ENCODE measurements at regions not wholly inside any gene's neighbourhood (a gene's known extent, or its start where the extent isn't known, plus 50 kb on each side); places are given as distances from the start of the nearest gene placed in this dataset.

DNA sequence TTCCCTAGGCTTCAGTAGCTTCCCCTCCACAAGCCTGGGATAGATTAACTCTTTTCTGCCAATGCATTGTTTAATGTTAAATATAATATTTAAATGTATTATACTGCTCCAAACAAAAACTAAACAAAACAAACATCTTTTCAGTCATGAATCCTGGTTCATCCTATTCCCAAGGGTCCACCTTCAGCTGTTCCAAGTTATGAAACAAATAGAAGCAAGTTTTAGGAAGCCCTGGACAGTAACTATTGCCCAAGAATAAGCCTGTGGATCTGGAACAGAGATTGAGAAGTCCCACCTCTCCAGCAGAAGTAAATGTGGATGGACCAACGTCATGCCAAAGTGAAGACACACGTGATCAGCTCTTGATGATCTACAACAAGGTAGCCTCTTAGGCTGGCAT lies 408.1 kb downstream of the SETD4 start (continued):
- TF ChIP-seq ESRRA (IDR thresholded peaks at IDR 0.05; ENCODE audit: borderline replicate concordance, low read length) (no peak), MYC (IDR thresholded peaks at IDR 0.05; ENCODE audit: borderline replicate concordance, low read length) (no peak), SMC3 (IDR thresholded peaks at IDR 0.05) (no peak), FOXS1 (CRISPR knock-in tag; IDR thresholded peaks at IDR 0.05) (no peak), FOSB (CRISPR knock-in tag; IDR thresholded peaks at IDR 0.05) (no peak)
- TF ChIP-seq, protein P1, sequence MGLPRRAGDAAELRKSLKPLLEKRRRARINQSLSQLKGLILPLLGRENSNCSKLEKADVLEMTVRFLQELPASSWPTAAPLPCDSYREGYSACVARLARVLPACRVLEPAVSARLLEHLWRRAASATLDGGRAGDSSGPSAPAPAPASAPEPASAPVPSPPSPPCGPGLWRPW (IDR thresholded peaks at IDR 0.05): no peak

DNA sequence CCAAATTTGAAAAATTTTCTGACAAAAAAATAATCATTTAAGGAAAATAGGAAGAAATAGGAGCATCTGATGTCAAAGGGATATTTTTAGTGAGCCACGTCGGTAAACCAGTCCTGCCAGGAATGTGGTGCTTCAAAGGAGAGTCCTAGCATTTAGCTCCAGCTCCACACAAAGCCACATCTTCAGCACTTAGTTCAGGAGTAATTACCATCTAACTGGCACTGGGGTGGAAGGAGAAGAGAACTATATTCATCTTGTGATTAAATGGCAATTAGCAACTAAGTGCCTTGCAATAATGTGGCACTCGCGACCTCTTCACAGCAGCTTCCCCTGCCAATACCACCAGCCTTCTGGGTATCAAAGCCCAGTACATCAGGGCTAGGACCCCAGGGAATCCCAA lies 409.1 kb downstream of the SETD4 start:
- H3K27ac ChIP-seq: no peak overlapping the region
- no peaks in the 10 kb centered on the region for H3K9me3 ChIP-seq
- no peak overlapping the region for H3K4me3 ChIP-seq
- POLR2A ChIA-PET: no interaction called here
- H3K4me1 ChIP-seq: no peaks in the 10 kb centered on the region
- CTCF ChIA-PET: interaction anchor here (1.3 to 2.1 kb wide), 2 partner anchors 12 to 289 kb away, joined by 4 read pairs; no protein-coding TSS in a partner anchor
- H3K4me2 ChIP-seq: no peak overlapping the region
- DNase-seq (ENCODE audit: low read depth in 1 of 2, low spot score in 1 of 2): no peak
- 52% methylated on average over 4 of the region's 4 CpGs for WGBS (ENCODE audit: missing lambda C conversion rate)
- ATAC-seq: no peak
- TF ChIP-seq FOXS1 (CRISPR knock-in tag; IDR thresholded peaks at IDR 0.05): no peak
- no peak for TF ChIP-seq CEBPB (IDR thresholded peaks at IDR 0.05)
- TF ChIP-seq ZC3H11A (IDR thresholded peaks at IDR 0.05): no peak
- TF ChIP-seq PHF8 (IDR thresholded peaks at IDR 0.05; ENCODE audit: borderline replicate concordance, low read depth): no peak
- no peak for TF ChIP-seq TP53 (CRISPR knock-in tag; IDR thresholded peaks at IDR 0.05)
- no peak for TF ChIP-seq GATA3 (IDR thresholded peaks at IDR 0.05; ENCODE audit: borderline replicate concordance)
- no peak for TF ChIP-seq NPAS2 (CRISPR knock-in tag; IDR thresholded peaks at IDR 0.05; ENCODE audit: borderline replicate concordance)
- FAIRE-seq: no peak

DNA sequence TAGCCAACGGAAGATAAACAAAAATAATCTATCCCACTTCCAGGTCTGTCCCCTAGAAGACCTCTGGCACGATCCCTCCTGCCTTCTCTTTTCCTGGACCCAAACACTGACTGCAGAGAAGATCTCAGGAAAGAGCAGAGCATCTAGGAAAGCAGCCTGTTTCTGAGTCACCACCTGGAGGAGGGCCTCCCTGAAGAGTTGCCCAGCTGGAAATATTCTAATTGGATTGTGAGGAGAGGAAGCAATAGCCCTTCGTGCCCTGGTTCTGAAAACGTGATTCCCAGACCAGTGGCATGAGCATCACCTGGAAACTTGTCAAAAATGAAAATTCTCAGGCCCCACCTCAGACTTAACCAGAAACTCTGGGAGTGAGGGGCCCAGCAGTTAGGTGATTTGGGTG lies 411.1 kb downstream of the SETD4 start:
- FAIRE-seq (no peak), ATAC-seq (no peak), DNase-seq (ENCODE audit: low read depth in 1 of 2, low spot score in 1 of 2) (no peak)
- WGBS (ENCODE audit: missing lambda C conversion rate): 10% methylated on average over 4 of the region's 4 CpGs
- Histone ChIP-seq H3K27ac (no peak overlapping the region), H3K9me3 (no peaks in the 10 kb centered on the region), H3K4me1 (no peaks in the 10 kb centered on the region), H3K4me2 (no peak overlapping the region), H3K4me3 (no peak overlapping the region)
- TF ChIP-seq KDM5A (IDR thresholded peaks at IDR 0.05) (no peak), PHF8 (IDR thresholded peaks at IDR 0.05; ENCODE audit: borderline replicate concordance, low read depth) (no peak), JUN (IDR thresholded peaks at IDR 0.05) (no peak), SMC3 (IDR thresholded peaks at IDR 0.05) (no peak)
- TF ChIP-seq, protein P2, sequence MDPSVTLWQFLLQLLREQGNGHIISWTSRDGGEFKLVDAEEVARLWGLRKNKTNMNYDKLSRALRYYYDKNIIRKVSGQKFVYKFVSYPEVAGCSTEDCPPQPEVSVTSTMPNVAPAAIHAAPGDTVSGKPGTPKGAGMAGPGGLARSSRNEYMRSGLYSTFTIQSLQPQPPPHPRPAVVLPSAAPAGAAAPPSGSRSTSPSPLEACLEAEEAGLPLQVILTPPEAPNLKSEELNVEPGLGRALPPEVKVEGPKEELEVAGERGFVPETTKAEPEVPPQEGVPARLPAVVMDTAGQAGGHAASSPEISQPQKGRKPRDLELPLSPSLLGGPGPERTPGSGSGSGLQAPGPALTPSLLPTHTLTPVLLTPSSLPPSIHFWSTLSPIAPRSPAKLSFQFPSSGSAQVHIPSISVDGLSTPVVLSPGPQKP (IDR thresholded peaks at IDR 0.05; ENCODE audit: low read depth, low read length): no peak
- CTCF ChIA-PET: no interaction called here
- POLR2A ChIA-PET: no interaction called here

DNA sequence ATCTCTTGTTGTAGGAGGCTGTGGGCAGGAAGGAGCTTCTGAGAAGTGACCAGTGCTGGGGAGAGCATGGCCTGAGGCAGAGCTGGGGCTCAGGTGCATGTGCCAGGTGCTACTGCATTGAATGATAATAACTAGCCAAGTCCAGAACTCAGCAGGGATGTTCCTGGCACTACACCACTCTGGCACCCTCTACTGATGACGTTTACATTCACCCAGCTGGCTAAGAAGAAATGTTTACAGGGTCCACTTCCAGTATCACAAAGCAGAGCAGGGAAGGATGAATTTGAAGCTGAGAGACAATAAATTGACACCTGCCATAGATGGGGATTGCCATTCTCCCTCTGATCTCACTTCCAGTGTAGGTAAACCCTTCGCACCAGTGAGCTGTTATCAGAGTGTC lies 411.8 kb downstream of the SETD4 start:
- H3K9me3 ChIP-seq: no peaks in the 10 kb centered on the region
- ChIA-PET POLR2A (no interaction called here), CTCF (no interaction called here)
- H3K4me3 ChIP-seq: no peak overlapping the region
- H3K4me1 ChIP-seq: no peaks in the 10 kb centered on the region
- H3K27ac ChIP-seq: no peak overlapping the region
- TF ChIP-seq, protein P3, sequence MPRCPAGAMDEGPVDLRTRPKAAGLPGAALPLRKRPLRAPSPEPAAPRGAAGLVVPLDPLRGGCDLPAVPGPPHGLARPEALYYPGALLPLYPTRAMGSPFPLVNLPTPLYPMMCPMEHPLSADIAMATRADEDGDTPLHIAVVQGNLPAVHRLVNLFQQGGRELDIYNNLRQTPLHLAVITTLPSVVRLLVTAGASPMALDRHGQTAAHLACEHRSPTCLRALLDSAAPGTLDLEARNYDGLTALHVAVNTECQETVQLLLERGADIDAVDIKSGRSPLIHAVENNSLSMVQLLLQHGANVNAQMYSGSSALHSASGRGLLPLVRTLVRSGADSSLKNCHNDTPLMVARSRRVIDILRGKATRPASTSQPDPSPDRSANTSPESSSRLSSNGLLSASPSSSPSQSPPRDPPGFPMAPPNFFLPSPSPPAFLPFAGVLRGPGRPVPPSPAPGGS (IDR thresholded peaks at IDR 0.05): no peak
- TF ChIP-seq NFE2L2 (conservative IDR thresholded peaks at IDR 0.05; ENCODE audit: low read length) (no peak), PHF8 (IDR thresholded peaks at IDR 0.05; ENCODE audit: borderline replicate concordance, low read depth) (no peak), NPAS2 (CRISPR knock-in tag; IDR thresholded peaks at IDR 0.05; ENCODE audit: borderline replicate concordance) (no peak)
- 22% methylated on average over 2 of the region's 2 CpGs for WGBS (ENCODE audit: missing lambda C conversion rate)
- no peak for FAIRE-seq
- no peak for ATAC-seq
- no peak overlapping the region for H3K4me2 ChIP-seq
- DNase-seq (ENCODE audit: low read depth in 1 of 2, low spot score in 1 of 2): no peak

DNA sequence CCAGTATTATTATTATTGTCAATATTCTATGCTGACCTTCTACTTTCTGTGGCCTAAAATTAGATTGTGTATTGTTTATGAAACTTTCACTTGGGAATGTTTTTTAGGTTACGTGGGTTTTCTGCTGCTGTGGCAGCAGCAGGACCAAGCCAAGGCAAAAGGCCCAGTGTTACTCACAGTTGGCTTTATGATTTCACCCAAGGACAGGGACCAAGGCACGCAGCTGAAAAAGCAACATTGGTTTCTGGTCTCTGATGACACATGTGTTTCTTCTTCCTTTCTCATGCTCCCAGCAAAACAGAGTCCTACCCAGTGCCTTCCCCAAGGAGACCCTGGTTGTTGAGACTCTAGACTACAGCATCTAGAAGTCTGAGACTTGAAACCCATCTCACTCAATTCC lies 413.7 kb downstream of the SETD4 start:
- Histone ChIP-seq H3K4me2 (no peak overlapping the region), H3K4me1 (no peaks in the 10 kb centered on the region), H3K27ac (no peak overlapping the region), H3K9me3 (no peaks in the 10 kb centered on the region), H3K4me3 (no peak overlapping the region)
- POLR2A ChIA-PET: no interaction called here
- DNase-seq (ENCODE audit: low read depth in 1 of 2, low spot score in 1 of 2) (no peak), ATAC-seq (no peak), FAIRE-seq (no peak)
- 10% methylated on average over 2 of the region's 2 CpGs for whole genome bisulfite sequencing (ENCODE audit: missing lambda C conversion rate)
- CTCF ChIA-PET: no interaction called here
- TF ChIP-seq TFCP2L1 (CRISPR knock-in tag; IDR thresholded peaks at IDR 0.05) (no peak), HEYL (CRISPR knock-in tag; IDR thresholded peaks at IDR 0.05) (no peak), JUNB (IDR thresholded peaks at IDR 0.05) (no peak), CBX8 (IDR thresholded peaks at IDR 0.05) (no peak), MYC (IDR thresholded peaks at IDR 0.05; ENCODE audit: borderline replicate concordance, low read length) (no peak), HOXA7 (CRISPR knock-in tag; IDR thresholded peaks at IDR 0.05) (no peak), CHD2 (IDR thresholded peaks at IDR 0.05; ENCODE audit: low read length, partially characterized antibody) (no peak), HOXB5 (CRISPR knock-in tag; IDR thresholded peaks at IDR 0.05) (no peak), MAZ (IDR thresholded peaks at IDR 0.05; ENCODE audit: borderline replicate concordance, low read depth, low read length) (no peak), KDM5A (IDR thresholded peaks at IDR 0.05) (no peak)

Measured in A549 (cell line).